H9 (cell line): ENCODE measurements at regions not wholly inside any gene's neighbourhood (a gene's known extent, or its start where the extent isn't known, plus 50 kb on each side); places are given as distances from the start of the nearest gene placed in this dataset.

Source experiments
- DNase-seq: peaks from one replicate; pipeline ENCODE4 v3.0.0-alpha.2; 2017
- H2AFZ ChIP-seq: one replicate; pipeline ENCODE4 v1.6.1; 2013; ENCODE audit warnings: mild to moderate bottlenecking, low read length, control low read depth, moderate library complexity
- H2AK5ac ChIP-seq: 2 replicates; pipeline ENCODE4 v1.6.1; 2013; ENCODE audit warnings: low read length, control low read depth, mixed read lengths; ENCODE audit not compliant: insufficient read length
- H2BK120ac ChIP-seq: one replicate; pipeline ENCODE4 v1.6.1; 2013; ENCODE audit warnings: low read depth, mild to moderate bottlenecking, low read length, control low read depth, inconsistent platforms; ENCODE audit not compliant: poor library complexity, severe bottlenecking
- H2BK12ac ChIP-seq: 2 replicates; pipeline ENCODE4 v1.6.1; 2013; ENCODE audit warnings: low read length, control low read depth, mixed read lengths, low read depth; ENCODE audit not compliant: insufficient read length
- H2BK15ac ChIP-seq: 2 replicates; pipeline ENCODE4 v1.6.1; 2013; ENCODE audit warnings: low read depth, low read length, control low read depth
- H2BK20ac ChIP-seq: one replicate; pipeline ENCODE4 v1.6.1; 2013; ENCODE audit warnings: low read depth, mild to moderate bottlenecking, low read length, control low read depth, inconsistent platforms; ENCODE audit not compliant: poor library complexity, severe bottlenecking
- H2BK5ac ChIP-seq: 2 replicates; pipeline ENCODE4 v1.6.1; 2013; ENCODE audit warnings: low read length, control low read depth, mixed read lengths; ENCODE audit not compliant: insufficient read length
- H3K14ac ChIP-seq: 2 replicates; pipeline ENCODE4 v1.6.1; 2013; ENCODE audit warnings: low read length, control low read depth; ENCODE audit not compliant: insufficient read depth
- H3K18ac ChIP-seq: 2 replicates; pipeline ENCODE4 v1.6.1; 2013; ENCODE audit warnings: low read depth, mild to moderate bottlenecking, mixed read lengths, low read length, control low read depth; ENCODE audit not compliant: insufficient read length
- H3K23ac ChIP-seq: 2 replicates; pipeline ENCODE4 v1.6.1; 2013; ENCODE audit warnings: low read length, control low read depth, mixed read lengths, low read depth; ENCODE audit not compliant: insufficient read length
- H3K23me2 ChIP-seq: 2 replicates; pipeline ENCODE4 v1.6.1; 2013; ENCODE audit warnings: low read depth, mild to moderate bottlenecking, mixed read lengths, low read length, control low read depth; ENCODE audit not compliant: insufficient read length, poor library complexity, severe bottlenecking
- H3K27ac ChIP-seq: 2 replicates; pipeline ENCODE4 v1.5.1; 2013; ENCODE audit warnings: low read length, control low read depth, mixed read lengths, low read depth; ENCODE audit not compliant: insufficient read length
- H3K27me3 ChIP-seq: 2 replicates; pipeline ENCODE4 v1.6.1; 2013; ENCODE audit warnings: low read length, control low read depth, inconsistent platforms; ENCODE audit not compliant: insufficient read depth
- H3K4ac ChIP-seq: 2 replicates; pipeline ENCODE4 v1.6.1; 2013; ENCODE audit warnings: low read depth, mild to moderate bottlenecking, control low read depth, inconsistent platforms, low read length, moderate library complexity
- H3K4me1 ChIP-seq: 2 replicates; pipeline ENCODE4 v1.6.1; 2013; ENCODE audit warnings: low read length, control low read depth, inconsistent platforms; ENCODE audit not compliant: insufficient read depth
- H3K4me2 ChIP-seq: 2 replicates; pipeline ENCODE4 v1.6.1; 2013; ENCODE audit warnings: low read length, control low read depth, mixed read lengths; ENCODE audit not compliant: insufficient read length, insufficient read depth
- H3K56ac ChIP-seq: 2 replicates; pipeline ENCODE4 v1.6.1; 2013; ENCODE audit warnings: low read depth, mild to moderate bottlenecking, mixed read lengths, low read length, control low read depth; ENCODE audit not compliant: insufficient read length
- H3K79me1 ChIP-seq: 2 replicates; pipeline ENCODE4 v1.6.1; 2013; ENCODE audit warnings: low read depth, mild to moderate bottlenecking, moderate library complexity, low read length, control low read depth, inconsistent platforms; ENCODE audit not compliant: insufficient read depth, poor library complexity, severe bottlenecking
- H3K79me2 ChIP-seq: 2 replicates; pipeline ENCODE4 v1.6.1; 2013; ENCODE audit warnings: low read length, control low read depth, inconsistent platforms; ENCODE audit not compliant: insufficient read depth
- H3K9ac ChIP-seq: 2 replicates; pipeline ENCODE4 v1.6.1; 2013; ENCODE audit warnings: low read length, control low read depth, mixed read lengths; ENCODE audit not compliant: insufficient read length; ENCODE audit errors: extremely low read depth
- H3K9me3 ChIP-seq: one replicate; pipeline ENCODE4 v1.6.1; 2013; ENCODE audit warnings: low read depth, low read length, inconsistent platforms; ENCODE audit not compliant: control insufficient read depth
- H3T11ph ChIP-seq: one replicate; pipeline ENCODE4 v1.6.1; 2013; ENCODE audit warnings: mild to moderate bottlenecking, low read length, control low read depth, inconsistent platforms
- H4K20me1 ChIP-seq: one replicate; pipeline ENCODE4 v1.6.1; 2013; ENCODE audit not compliant: control insufficient read depth, insufficient read length, insufficient read depth
- H4K5ac ChIP-seq: 2 replicates; pipeline ENCODE4 v1.6.1; 2013; ENCODE audit warnings: low read depth, mild to moderate bottlenecking, mixed read lengths, low read length, control low read depth; ENCODE audit not compliant: insufficient read length
- H4K8ac ChIP-seq: replicated peaks from 2 replicates; pipeline ENCODE4 v1.6.1; 2013; ENCODE audit warnings: low read length, control low read depth, mixed read lengths, low read depth; ENCODE audit not compliant: insufficient read length
- H4K91ac ChIP-seq: 2 replicates; pipeline ENCODE4 v1.6.1; 2013; ENCODE audit warnings: low read depth, mild to moderate bottlenecking, moderate library complexity, mixed read lengths, low read length, control low read depth; ENCODE audit not compliant: insufficient read length
- H3K27ac Mint-ChIP-seq, 3 experiments: 2 replicates in 2 of 3; 3 replicates in 1 of 3; pipeline ENCODE4 v1.8.0; 2020 to 2021; ENCODE audit warnings: mixed read lengths in 3 of 3, mild to moderate bottlenecking in 1 of 3, moderate library complexity in 1 of 3
- H3K27me3 Mint-ChIP-seq: 2 replicates; pipeline ENCODE4 v1.8.0; 2021; ENCODE audit warnings: low read depth, mild to moderate bottlenecking, moderate library complexity, mixed read lengths
- H3K36me3 Mint-ChIP-seq, 3 experiments: 2 replicates in 2 of 3; 3 replicates in 1 of 3; pipeline ENCODE4 v1.8.0; 2020 to 2021; ENCODE audit warnings: low read depth in 3 of 3, mixed read lengths in 3 of 3; ENCODE audit not compliant: insufficient read depth in 1 of 3
- H3K4me1 Mint-ChIP-seq, 2 experiments: 2 replicates each; pipeline ENCODE4 v1.8.0; 2020; ENCODE audit warnings: mixed read lengths in 2 of 2
- H3K4me3 Mint-ChIP-seq, 2 experiments: 2 replicates in 1 of 2; 3 replicates in 1 of 2; pipeline ENCODE4 v1.8.0; 2020 to 2021; ENCODE audit warnings: mild to moderate bottlenecking in 2 of 2, mixed read lengths in 2 of 2, moderate library complexity in 1 of 2
- H3K9me3 Mint-ChIP-seq, 2 experiments: 2 replicates in 1 of 2; 3 replicates in 1 of 2; pipeline ENCODE4 v1.8.0; 2020; ENCODE audit warnings: mild to moderate bottlenecking in 2 of 2, mixed read lengths in 2 of 2, moderate library complexity in 1 of 2
- WGBS: extraction: QIAGEN DNeasy Blood & Tissue Kit; methylation state at CpG from one replicate; pipeline ENCODE4 v1.1.7; 2013; ENCODE audit warnings: missing lambda C conversion rate, low lambda C conversion rate, mixed read lengths; ENCODE audit not compliant: insufficient read length; ENCODE audit errors: extremely low coverage; 5-methylcytosine and 5-hydroxymethylcytosine counted together
- TF ChIP-seq, protein P1 (sequence below): fragments of 200-600 bp; sonication (generic); conservative IDR thresholded peaks from 3 replicates; pipeline ENCODE4 v1.8.0; 2021; ENCODE audit warnings: antibody characterized with exemption, mild to moderate bottlenecking

DNA sequence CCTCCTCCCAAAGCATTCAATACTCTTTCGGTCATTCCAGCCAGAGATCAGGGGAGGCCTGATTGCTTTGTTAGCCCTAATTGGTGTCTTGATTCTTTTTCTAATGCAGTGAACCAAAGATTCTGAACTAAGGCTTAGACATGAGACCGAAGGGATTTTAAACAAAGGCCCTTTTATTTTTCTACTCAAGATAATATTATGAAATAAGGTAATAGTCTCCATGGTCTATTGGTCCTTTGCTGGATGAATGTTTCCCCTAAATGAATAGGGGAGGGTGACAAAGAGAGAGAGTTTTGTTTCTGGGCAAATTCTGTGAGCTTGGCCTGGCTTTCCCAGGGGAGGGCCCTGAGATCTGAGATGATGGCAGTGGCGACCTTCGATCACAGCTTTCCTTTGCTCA, 449.1 kb downstream of the TYW1 start:
- Histone ChIP-seq H3K4me1 (peaks cover 2% of the 10 kb centered on the region; the same call in 1 of the 2 replicates), H2BK5ac (no peak overlapping the region), H3K14ac (no peak overlapping the region), H2BK12ac (no peak overlapping the region), H4K5ac (no peak overlapping the region), H2AFZ (no peak overlapping the region), H3K79me2 (no peaks in the 10 kb centered on the region), H3K56ac (no peak overlapping the region), H3T11ph (no peak overlapping the region), H2BK15ac (no peak overlapping the region), H4K20me1 (no peaks in the 10 kb centered on the region), H3K27me3 (no peaks in the 10 kb centered on the region), H3K23me2 (no peaks in the 10 kb centered on the region), H3K4ac (no peak overlapping the region), H3K18ac (no peak overlapping the region), H2BK120ac (no peak overlapping the region), H4K91ac (no peak overlapping the region), H2BK20ac (no peak overlapping the region), H3K9ac (no peak overlapping the region), H3K27ac (no peak overlapping the region), H3K9me3 (no peaks in the 10 kb centered on the region), H3K23ac (no peak overlapping the region), H2AK5ac (no peak overlapping the region), H3K79me1 (no peaks in the 10 kb centered on the region), H3K4me2 (no peak overlapping the region), H4K8ac (no peak overlapping the region)
- Mint-ChIP-seq H3K36me3 (0 out of 7 replicates have a peak, but pooled peaks cover 0 to 1% (median 0%) of the 10 kb centered on the region in 3 experiments), H3K27ac (peak overlapping the region in 2 of 3 experiments; percentile 36 to 49; a peak in 3 of 7 replicates), H3K4me3 (no peak overlapping the region), H3K4me1 (peaks cover 12% of the 10 kb centered on the region in 2 experiments), H3K27me3 (no peaks in the 10 kb centered on the region), H3K9me3 (no peaks in the 10 kb centered on the region)
- DNase-seq: no peak
- WGBS: no CpG with 5 or more reads among the region's 4 CpGs
- TF ChIP-seq, protein P1, sequence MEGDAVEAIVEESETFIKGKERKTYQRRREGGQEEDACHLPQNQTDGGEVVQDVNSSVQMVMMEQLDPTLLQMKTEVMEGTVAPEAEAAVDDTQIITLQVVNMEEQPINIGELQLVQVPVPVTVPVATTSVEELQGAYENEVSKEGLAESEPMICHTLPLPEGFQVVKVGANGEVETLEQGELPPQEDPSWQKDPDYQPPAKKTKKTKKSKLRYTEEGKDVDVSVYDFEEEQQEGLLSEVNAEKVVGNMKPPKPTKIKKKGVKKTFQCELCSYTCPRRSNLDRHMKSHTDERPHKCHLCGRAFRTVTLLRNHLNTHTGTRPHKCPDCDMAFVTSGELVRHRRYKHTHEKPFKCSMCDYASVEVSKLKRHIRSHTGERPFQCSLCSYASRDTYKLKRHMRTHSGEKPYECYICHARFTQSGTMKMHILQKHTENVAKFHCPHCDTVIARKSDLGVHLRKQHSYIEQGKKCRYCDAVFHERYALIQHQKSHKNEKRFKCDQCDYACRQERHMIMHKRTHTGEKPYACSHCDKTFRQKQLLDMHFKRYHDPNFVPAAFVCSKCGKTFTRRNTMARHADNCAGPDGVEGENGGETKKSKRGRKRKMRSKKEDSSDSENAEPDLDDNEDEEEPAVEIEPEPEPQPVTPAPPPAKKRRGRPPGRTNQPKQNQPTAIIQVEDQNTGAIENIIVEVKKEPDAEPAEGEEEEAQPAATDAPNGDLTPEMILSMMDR: no peak
